Tibial nerve (tissue), 3 donors: ENCODE measurements at regions not wholly inside any gene's neighbourhood (a gene's known extent, or its start where the extent isn't known, plus 50 kb on each side); places are given as distances from the start of the nearest gene placed in this dataset.

Experiments
- POLR2A ChIP-seq, 2 donors: fragments of 450-650 bp; IDR thresholded peaks; one replicate each; pipeline ENCODE4 v1.6.1; 2017; ENCODE audit warnings: antibody characterized with exemption in 2 of 2, mild to moderate bottlenecking in 2 of 2, moderate library complexity in 2 of 2
- TF ChIP-seq, protein P1 (sequence below), 5 experiments: fragments of 200-600 bp in 3 of 5; fragments of 450-650 bp in 2 of 5; sonication (generic) in 3 of 5; IDR thresholded peaks; one replicate each; pipeline ENCODE4 v1.5.1; 2016 to 2019; ENCODE audit warnings: antibody characterized with exemption in 5 of 5, mild to moderate bottlenecking in 3 of 5, moderate library complexity in 2 of 5

DNA sequence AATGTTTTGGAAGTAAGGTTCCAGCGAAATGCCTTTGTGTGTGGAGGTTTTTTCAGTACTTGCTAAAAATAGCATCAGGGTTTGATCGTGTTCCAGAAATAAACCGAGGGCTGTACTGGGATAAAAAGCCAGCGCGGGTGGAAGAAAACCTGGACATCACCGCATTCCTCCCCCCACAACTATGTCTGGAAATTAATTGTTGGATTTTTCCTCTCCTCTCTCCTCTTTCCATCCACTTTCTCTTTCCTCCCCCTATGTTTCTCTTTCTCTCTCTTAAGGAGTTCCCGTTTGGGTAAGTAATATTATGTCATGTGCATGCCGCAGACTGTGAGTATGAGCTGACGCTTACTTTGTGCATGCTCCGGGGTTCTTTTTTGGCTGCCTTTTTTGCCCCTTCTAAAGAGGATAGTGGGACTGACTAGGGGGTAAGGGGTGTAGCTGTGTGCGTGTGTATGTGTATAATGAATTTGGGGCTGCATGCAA is 104.2 kb upstream of the HSD17B12 start:
- TF ChIP-seq POLR2A (IDR thresholded peaks at IDR 0.05), result no peak
- TF ChIP-seq, protein P1, sequence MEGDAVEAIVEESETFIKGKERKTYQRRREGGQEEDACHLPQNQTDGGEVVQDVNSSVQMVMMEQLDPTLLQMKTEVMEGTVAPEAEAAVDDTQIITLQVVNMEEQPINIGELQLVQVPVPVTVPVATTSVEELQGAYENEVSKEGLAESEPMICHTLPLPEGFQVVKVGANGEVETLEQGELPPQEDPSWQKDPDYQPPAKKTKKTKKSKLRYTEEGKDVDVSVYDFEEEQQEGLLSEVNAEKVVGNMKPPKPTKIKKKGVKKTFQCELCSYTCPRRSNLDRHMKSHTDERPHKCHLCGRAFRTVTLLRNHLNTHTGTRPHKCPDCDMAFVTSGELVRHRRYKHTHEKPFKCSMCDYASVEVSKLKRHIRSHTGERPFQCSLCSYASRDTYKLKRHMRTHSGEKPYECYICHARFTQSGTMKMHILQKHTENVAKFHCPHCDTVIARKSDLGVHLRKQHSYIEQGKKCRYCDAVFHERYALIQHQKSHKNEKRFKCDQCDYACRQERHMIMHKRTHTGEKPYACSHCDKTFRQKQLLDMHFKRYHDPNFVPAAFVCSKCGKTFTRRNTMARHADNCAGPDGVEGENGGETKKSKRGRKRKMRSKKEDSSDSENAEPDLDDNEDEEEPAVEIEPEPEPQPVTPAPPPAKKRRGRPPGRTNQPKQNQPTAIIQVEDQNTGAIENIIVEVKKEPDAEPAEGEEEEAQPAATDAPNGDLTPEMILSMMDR (IDR thresholded peaks at IDR 0.05), result no peak
